HG02798 (cell line): ENCODE measurements at regions not wholly inside any gene's neighbourhood (a gene's known extent, or its start where the extent isn't known, plus 50 kb on each side); places are given as distances from the start of the nearest gene placed in this dataset.
"Not testable (repeated sequence)": the region's sequence is repeated elsewhere in the genome, so short reads cannot be mapped to it uniquely, and the experiment has no call there.

ENCODE experiments used
- ATAC-seq: cut with Tn5 transposase; IDR thresholded peaks from one replicate; pipeline ENCODE4 v1.9.1; 2021; ENCODE audit warnings: mild to moderate bottlenecking; ENCODE audit not compliant: unreplicated experiment, poor library complexity

GRCh38 chr7:115178835-115179234 lies 256.9 kb downstream of the MDFIC start:
- no peak for ATAC-seq

GRCh38 chr7:115177823-115178222 lies 255.9 kb downstream of the MDFIC start:
- no peak for ATAC-seq

- ATAC-seq: no peak
These were observed 255.2 kb downstream of the MDFIC start for GRCh38 chr7:115177103-115177502.

DNA sequence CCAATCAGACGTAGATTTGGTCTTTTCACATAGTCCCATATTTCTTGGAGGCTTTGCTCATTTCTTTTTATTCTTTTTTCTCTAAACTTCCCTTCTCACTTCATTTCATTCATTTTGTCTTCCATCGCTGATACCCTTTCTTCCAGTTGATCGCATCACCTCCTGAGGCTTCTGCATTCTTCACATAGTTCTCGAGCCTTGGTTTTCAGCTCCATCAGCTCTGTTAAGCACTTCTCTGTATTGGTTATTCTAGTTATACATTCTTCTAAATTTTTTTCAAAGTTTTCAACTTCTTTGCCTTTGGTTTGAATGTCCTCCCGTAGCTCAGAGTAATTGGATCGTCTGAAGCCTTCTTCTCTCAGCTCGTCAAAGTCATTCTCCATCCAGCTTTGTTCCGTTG lies 250.5 kb downstream of the MDFIC start:
- not testable (repeated sequence) for ATAC-seq

- no peak for ATAC-seq
These were observed 232.0 kb downstream of the MDFIC start for GRCh38 chr7:115153769-115154477.

DNA sequence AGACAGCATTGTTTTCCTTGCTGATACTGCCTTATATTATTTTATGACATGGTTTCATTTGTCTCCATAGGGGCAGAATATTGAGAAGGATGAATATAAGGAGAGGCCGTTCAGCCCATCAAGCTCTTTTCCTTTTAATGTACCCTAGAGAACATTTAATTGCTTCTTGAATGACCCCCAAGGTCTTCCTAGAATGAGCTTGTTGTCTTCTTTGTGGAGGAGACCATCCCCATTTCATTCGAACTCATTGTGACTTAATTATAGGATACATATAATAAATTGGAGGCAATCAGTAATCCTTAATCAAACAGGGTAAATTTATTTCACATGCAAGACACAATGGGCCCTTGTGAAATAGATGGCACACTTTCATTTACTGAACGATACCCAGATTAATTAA lies 231.3 kb downstream of the MDFIC start:
- no peak for ATAC-seq

GRCh38 chr7:115146148-115146547 lies 224.3 kb downstream of the MDFIC start:
- ATAC-seq: no peak

- no peak for ATAC-seq
These were observed 223.6 kb downstream of the MDFIC start for GRCh38 chr7:115145512-115145911.

DNA sequence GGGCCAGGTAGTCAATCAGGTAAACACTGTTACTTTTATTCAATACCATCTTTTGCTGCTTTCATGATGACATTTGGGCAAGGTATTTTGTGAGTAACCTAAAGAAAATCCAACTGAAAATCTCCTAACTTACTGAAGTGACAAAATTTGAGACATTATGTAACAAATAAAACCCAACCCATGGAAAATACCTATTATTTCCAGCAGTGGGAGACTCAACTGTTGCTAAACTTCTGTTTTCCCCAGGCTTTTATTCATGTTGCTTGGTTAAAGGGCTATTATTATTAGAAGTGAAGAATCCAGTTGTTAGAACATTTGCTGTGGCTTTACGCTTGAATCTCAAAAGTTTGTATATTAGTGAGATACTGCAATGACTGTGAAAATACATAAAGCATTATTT lies 215.9 kb downstream of the MDFIC start:
- ATAC-seq: no peak

DNA sequence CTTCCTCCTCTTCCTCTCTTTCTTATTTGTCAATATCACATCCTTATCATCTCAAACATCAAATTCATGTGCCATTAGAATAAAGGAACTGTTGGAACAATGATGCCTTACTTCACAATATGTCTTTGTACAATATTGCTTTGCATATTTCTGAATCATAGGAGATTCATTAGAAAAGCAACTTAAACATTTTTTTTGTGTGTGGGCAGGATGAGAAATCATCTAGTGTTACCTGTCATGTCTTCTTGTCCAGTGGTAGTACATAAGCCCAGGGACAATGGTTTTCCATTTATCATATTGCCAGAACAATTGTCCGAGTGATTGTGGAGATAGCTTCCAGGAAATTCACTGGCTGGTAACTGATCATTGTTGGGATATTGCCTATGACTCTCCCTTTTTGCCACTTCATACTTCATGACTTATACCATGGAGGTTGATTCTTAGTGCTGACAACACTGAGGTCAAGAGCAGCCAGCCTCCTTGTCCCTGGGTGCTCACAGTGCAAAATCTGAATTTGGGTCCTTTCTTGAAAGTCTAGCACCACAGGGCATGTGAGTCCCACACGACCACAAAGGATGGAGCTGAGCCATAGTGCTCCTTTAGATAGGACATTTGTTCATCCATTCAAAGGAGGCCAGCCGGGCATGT lies 215.0 kb downstream of the MDFIC start:
- no peak for ATAC-seq

DNA sequence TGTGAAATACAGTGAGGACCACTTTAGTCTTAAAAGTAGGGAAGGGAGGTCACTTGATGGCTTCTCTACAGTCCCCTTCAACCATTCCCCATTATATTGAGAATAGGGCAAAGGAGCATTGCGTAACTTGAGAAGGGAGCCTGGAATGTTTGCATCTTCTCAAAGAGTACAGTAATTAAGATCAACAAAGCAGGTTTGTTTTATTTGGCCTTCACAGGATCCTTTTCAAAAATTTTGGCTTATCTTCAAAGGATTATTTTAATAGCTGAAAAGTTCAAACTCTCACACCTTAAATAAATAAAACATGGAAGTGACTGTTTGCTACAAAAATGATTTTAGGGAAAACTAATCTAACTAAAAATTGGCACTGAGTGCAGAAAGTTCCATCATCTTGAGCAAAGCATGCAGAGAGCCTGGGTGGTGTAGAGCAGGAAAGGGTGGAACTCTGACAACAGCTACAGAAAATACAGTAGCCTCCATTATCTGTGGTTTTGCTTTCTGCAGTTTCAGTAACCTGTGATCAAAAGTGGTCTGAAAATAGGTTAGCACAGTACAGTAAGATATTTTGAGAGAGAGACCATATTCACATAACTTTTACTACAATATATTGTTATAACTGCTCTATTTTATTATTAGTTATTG lies 214.0 kb downstream of the MDFIC start:
- ATAC-seq: peak; percentile 70

DNA sequence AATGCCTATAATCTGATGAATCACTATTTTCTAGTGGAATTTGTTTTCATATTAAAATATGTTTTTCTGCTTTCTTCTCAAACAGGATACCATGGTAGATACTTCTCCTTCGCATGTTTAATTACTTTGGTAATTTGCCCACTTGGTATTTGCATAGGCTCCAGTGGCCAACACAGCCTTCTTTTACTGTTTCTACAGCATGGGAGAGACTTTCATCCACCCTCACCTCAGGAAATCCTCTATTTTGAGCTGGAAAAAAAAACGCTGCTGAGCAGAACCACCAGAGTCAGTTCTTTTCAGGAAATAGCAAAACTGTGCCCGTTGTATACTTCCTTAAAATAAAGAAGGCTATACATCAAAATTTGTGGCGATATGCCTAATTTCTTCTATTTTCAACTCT lies 213.3 kb downstream of the MDFIC start:
- no peak for ATAC-seq

DNA sequence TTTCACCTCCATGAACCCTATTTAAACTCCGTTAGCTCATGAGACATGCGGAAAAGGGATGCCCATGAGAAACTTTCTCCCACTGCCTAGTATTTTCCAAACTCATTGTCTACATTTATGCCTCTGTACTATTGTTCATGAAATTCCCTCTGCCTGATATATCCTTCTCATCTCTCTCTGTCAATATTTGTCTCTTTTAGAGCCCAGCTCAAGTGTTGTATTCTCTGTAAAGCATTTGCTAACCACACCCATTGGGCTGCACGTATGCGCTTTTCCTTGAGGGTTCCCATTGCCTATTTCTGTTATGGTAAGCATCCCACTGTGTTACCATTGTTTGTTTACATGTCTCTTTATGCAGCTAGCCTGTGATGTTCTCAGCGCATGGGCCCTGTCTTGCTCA lies 211.4 kb downstream of the MDFIC start:
- ATAC-seq: no peak

GRCh38 chr7:115132096-115132495 lies 210.2 kb downstream of the MDFIC start:
- ATAC-seq: no peak

DNA sequence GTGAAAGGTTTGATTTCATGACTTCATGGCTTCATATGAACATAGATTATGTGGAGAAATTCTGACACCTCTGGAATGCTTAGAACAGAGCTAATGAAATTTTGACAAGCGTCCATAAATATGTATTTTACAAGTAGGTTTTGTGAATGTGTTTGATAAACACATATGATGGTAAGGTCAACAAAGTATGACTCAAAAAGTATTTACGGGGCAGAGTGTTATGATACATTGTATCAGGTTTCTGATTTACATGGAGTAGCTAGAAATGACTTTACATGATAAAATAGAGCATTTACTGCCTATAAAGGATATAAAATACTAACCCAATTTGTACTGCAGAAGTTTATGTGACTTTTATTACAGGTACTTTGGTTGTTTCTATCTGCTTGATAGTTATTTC lies 206.3 kb downstream of the MDFIC start:
- ATAC-seq: no peak

- ATAC-seq: no peak
These were observed 205.6 kb downstream of the MDFIC start for GRCh38 chr7:115127399-115128021.

GRCh38 chr7:115125750-115126149 lies 203.9 kb downstream of the MDFIC start:
- no peak for ATAC-seq

DNA sequence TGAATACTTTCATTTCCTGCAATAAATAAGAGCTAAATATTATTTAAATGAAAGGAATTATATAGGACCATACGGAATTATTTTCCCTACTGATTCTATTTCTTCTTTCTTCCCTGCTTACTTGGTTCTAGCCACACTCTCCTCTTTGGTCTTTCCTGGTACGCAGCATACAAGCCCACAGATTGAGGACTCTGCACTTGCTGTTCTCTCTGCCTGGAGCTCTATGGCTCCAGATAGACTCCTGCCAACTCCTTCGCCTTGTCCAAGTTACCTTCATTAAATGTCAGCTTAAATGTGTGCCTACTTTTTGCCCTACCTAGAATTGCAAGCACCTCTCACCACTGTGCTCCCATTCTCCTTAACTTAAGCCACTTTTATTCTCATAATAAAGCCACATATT lies 203.4 kb downstream of the MDFIC start:
- no peak for ATAC-seq

- ATAC-seq: no peak
These were observed 202.6 kb downstream of the MDFIC start for GRCh38 chr7:115124409-115124939.

DNA sequence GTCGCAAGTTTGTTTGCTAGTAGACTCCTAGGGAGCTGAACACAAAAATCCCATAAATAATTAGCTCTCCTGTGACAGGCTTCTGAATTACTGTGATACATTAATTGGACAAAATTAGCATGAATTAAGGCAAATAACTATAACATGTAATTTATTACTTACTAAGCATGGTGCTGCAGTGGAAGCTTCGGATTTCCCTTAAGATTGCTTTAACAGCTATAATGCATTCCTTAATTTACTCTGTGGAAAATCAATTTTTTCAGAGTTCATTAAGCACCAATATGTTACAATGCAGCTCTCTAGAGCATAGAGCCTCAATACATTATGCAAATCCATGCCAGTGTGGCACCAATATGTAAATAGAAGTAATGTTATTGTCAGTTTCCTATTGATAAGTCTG lies 201.5 kb downstream of the MDFIC start:
- ATAC-seq: no peak

DNA sequence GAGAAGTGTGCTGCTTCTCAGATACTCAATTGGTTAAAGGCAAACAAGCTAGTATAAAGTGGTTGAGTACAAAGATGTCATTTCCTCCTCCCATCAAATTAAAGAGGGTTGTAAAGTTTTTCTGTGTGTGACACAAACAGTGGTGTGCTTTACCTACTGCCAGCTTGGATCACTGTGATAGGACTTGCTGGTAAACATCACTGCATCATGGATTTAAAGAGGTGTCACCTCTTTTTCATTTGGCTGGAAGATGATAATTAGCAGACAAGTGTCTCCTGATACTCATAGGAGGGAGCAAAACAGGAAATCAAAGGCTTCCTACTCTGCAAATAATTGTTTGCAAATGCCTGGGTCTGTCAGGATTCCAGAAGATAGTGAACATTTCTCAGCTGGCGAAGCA lies 200.5 kb downstream of the MDFIC start:
- no peak for ATAC-seq
